HepG2 (cell line): ENCODE measurements at regions not wholly inside any gene's neighbourhood (a gene's known extent, or its start where the extent isn't known, plus 50 kb on each side); places are given as distances from the start of the nearest gene placed in this dataset.

Experiments used
- ATAC-seq: fragments of 200-7000 bp; cut with Tn5 transposase; 3 replicates; pipeline ENCODE4 v1.9.1; 2020; ENCODE audit warnings: mild to moderate bottlenecking, moderate library complexity
- BruUV-seq: library from RNA; stranded (reverse); fragments of 400-500 nt; replicated peaks from 2 replicates; lab custom pipeline; 2021; lab: Mats Ljungman, UMichigan
- CTCF ChIA-PET: fragments of 300-600 bp; formaldehyde crosslinking; extraction: SDS; loops from one replicate; lab custom pipeline; 2021; ENCODE audit warnings: low total read pairs, inconsistent platforms, low intra/inter-chr PET ratio; lab: Yijun Ruan, JAX
- POLR2A ChIA-PET: fragments of 350-600 bp; sonication (Branson Sonifier 250); formaldehyde crosslinking; loops from one replicate; lab custom pipeline; 2020; ENCODE audit warnings: antibody characterized with exemption, inconsistent platforms; lab: Yijun Ruan, JAX
- DNase-seq: peaks from one replicate; pipeline ENCODE4 v3.0.0-alpha.2; 2015; ENCODE audit warnings: low spot score
- FAIRE-seq: peaks from 3 replicates; lab custom pipeline; 2011; peaks lifted over from hg19 to GRCh38; lab: Jason Lieb, UNC
- H2AFZ ChIP-seq: one replicate; pipeline ENCODE4 v1.6.1; 2011; ENCODE audit warnings: low read length, inconsistent platforms
- H3K27ac ChIP-seq: fragments of 300-600 bp; 3 replicates; pipeline ENCODE4 v1.8.0; 2011; ENCODE audit warnings: mixed run types, mild to moderate bottlenecking, mixed read lengths, low read length, inconsistent platforms; ENCODE audit not compliant: insufficient read depth; ENCODE audit errors: extremely low read length
- H3K27me3 ChIP-seq, 2 experiments: fragments of 200-600 bp in 1 of 2; 2 replicates in 1 of 2; 3 replicates in 1 of 2; pipeline versions ENCODE4 v1.6.0 to v1.8.0; 2011; ENCODE audit warnings: low read length in 2 of 2, mild to moderate bottlenecking in 2 of 2, moderate library complexity in 2 of 2, inconsistent platforms in 1 of 2; ENCODE audit not compliant: insufficient read depth in 2 of 2, control insufficient read depth in 1 of 2
- H3K36me3 ChIP-seq, 2 experiments: fragments of 200-600 bp in 1 of 2; replicated peaks in 1 of 2; 2 replicates in 1 of 2; 3 replicates in 1 of 2; pipeline versions ENCODE4 v1.5.1 to v1.8.0; 2011; ENCODE audit warnings: low read length in 2 of 2, inconsistent platforms in 1 of 2; ENCODE audit not compliant: insufficient read depth in 2 of 2, control insufficient read depth in 1 of 2
- H3K4me1 ChIP-seq: 2 replicates; pipeline ENCODE4 v1.5.1; 2012; ENCODE audit warnings: low read length, inconsistent platforms; ENCODE audit not compliant: insufficient read depth
- H3K4me2 ChIP-seq: 2 replicates; pipeline ENCODE4 v1.6.0; 2011; ENCODE audit warnings: low read depth, low read length, inconsistent platforms
- H3K4me3 ChIP-seq, 3 experiments: fragments of 200-600 bp in 1 of 3; sonication (generic), shearing (Covaris generic) in 1 of 3; replicated peaks in 1 of 3; 2 replicates each; pipeline ENCODE4 v1.5.1; 2011 to 2016; ENCODE audit warnings: low read length in 3 of 3, inconsistent platforms in 2 of 3, low read depth in 2 of 3, mild to moderate bottlenecking in 2 of 3, control low read depth in 1 of 3, mixed read lengths in 1 of 3; ENCODE audit not compliant: insufficient read depth in 1 of 3
- H3K79me2 ChIP-seq: one replicate; pipeline ENCODE4 v1.6.1; 2011; ENCODE audit warnings: low read length, inconsistent platforms; ENCODE audit not compliant: insufficient read depth
- H3K9ac ChIP-seq: 2 replicates; pipeline ENCODE4 v1.6.0; 2011; ENCODE audit warnings: mild to moderate bottlenecking, low read depth, low read length, inconsistent platforms; ENCODE audit not compliant: insufficient read depth
- H3K9me3 ChIP-seq: 2 replicates; pipeline ENCODE4 v1.5.1; 2012; ENCODE audit warnings: mild to moderate bottlenecking, low read length
- H4K20me1 ChIP-seq: 2 replicates; pipeline ENCODE4 v1.6.0; 2011; ENCODE audit warnings: inconsistent platforms, mild to moderate bottlenecking, low read length, moderate library complexity; ENCODE audit not compliant: insufficient read depth
- CSRNP1 ChIP-seq: sonication (generic); formaldehyde crosslinking; IDR thresholded peaks from 2 replicates; pipeline ENCODE4 v1.8.1; 2023; ENCODE audit warnings: mild to moderate bottlenecking, missing genetic modification reagents
- FOXA1 ChIP-seq, 2 experiments: fragments of 450-650 bp in 1 of 2; sonication (generic) in 1 of 2; formaldehyde crosslinking in 1 of 2; IDR thresholded peaks; 2 replicates each; pipeline versions ENCODE4 v1.4.0 to v1.6.1; 2016 to 2020; ENCODE audit warnings: missing genetic modification reagents in 1 of 2
- NONO ChIP-seq, 2 experiments: fragments of 450-650 bp in 1 of 2; sonication (generic) in 1 of 2; formaldehyde crosslinking in 1 of 2; IDR thresholded peaks in 1 of 2; conservative IDR thresholded peaks in 1 of 2; 2 replicates each; pipeline versions ENCODE4 v1.6.1 to v1.8.0; 2017 to 2022; ENCODE audit warnings: mild to moderate bottlenecking in 1 of 2, missing genetic modification reagents in 1 of 2, moderate library complexity in 1 of 2
- NR1H2 ChIP-seq: sonication (generic); formaldehyde crosslinking; IDR thresholded peaks from 2 replicates; pipeline ENCODE4 v1.8.1; 2022; ENCODE audit warnings: low read depth, missing genetic modification reagents, borderline replicate concordance
- POLR2G ChIP-seq: fragments of 200-400 bp; formaldehyde crosslinking; IDR thresholded peaks from 2 replicates; pipeline ENCODE4 v1.6.1; 2018; ENCODE audit warnings: mild to moderate bottlenecking, low read depth, low read length, moderate library complexity
- RARA ChIP-seq: IDR thresholded peaks from 2 replicates; pipeline ENCODE4 v1.6.1; 2016; ENCODE audit warnings: missing genetic modification reagents, missing compliant biosample characterization
- SAFB2 ChIP-seq: sonication (generic); formaldehyde crosslinking; IDR thresholded peaks from 2 replicates; pipeline ENCODE4 v1.5.1; 2020; ENCODE audit warnings: missing genetic modification reagents, low read depth, mild to moderate bottlenecking, borderline replicate concordance
- SP5 ChIP-seq: IDR thresholded peaks from 2 replicates; pipeline ENCODE4 v1.6.1; 2016; ENCODE audit warnings: low read depth, borderline replicate concordance
- SYNCRIP ChIP-seq: fragments of 200-400 bp; formaldehyde crosslinking; IDR thresholded peaks from 2 replicates; pipeline ENCODE4 v1.6.1; 2018; ENCODE audit warnings: mild to moderate bottlenecking, low read depth, low read length; ENCODE audit not compliant: insufficient read depth
- ZFP1 ChIP-seq: IDR thresholded peaks from 2 replicates; pipeline ENCODE4 v1.6.1; 2016
- ZNF577 ChIP-seq: sonication (generic); formaldehyde crosslinking; IDR thresholded peaks from 2 replicates; pipeline ENCODE4 v1.4.0; 2020; ENCODE audit warnings: mild to moderate bottlenecking, low read depth, missing genetic modification reagents, borderline replicate concordance
- ZNF841 ChIP-seq: sonication (generic); formaldehyde crosslinking; IDR thresholded peaks from 2 replicates; pipeline ENCODE4 v1.8.1; 2023; ENCODE audit warnings: missing genetic modification reagents, borderline replicate concordance
- WGBS: methylation state at CpG from one replicate; pipeline ENCODE4 v1.1.6; 2017; ENCODE audit warnings: low lambda C conversion rate; 5-methylcytosine and 5-hydroxymethylcytosine counted together
- in situ Hi-C: cut with HindIII; loops from 2 replicates; pipeline ENCODE4 v1.10.0; 2017; ENCODE audit warnings: low pct_unique_long_range_greater_than_20kb; ENCODE audit not compliant: extremely low pct_ligation_motif_present
- intact Hi-C: fragments of 100-400 bp; cut with micrococcal nuclease; formaldehyde crosslinking; loops from one replicate; pipeline ENCODE4 v1.10.0; 2022; ENCODE audit not compliant: unreplicated experiment
- TF ChIP-seq, protein P1 (sequence below): sonication (generic); formaldehyde crosslinking; IDR thresholded peaks from 2 replicates; pipeline ENCODE4 v1.5.1; 2020; ENCODE audit warnings: mild to moderate bottlenecking, missing genetic modification reagents
- TF ChIP-seq, protein P2 (sequence below): sonication (generic); formaldehyde crosslinking; IDR thresholded peaks from 2 replicates; pipeline ENCODE4 v1.4.0; 2020; ENCODE audit warnings: missing genetic modification reagents, borderline replicate concordance

DNA sequence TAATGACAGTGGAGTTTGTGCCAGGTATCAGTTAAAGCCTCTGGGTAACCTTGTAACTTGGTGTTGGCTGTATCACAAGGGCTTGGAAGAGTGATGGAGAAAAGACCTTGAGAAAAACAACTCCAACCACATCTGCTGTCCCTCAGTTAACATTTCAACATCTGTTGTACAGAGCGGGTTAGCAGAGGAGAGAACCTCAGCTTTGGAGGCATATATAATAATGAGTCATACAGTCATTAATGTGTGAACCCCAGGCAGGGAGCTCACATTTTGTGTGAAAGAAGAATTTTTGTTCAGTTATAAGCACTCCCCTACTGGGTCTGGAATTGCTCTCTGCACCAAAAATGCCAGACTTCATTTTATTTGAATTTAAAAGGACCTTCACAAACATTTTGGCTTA is 439.5 kb downstream of the PDCD6IP start (continued):
- TF ChIP-seq, protein P1, sequence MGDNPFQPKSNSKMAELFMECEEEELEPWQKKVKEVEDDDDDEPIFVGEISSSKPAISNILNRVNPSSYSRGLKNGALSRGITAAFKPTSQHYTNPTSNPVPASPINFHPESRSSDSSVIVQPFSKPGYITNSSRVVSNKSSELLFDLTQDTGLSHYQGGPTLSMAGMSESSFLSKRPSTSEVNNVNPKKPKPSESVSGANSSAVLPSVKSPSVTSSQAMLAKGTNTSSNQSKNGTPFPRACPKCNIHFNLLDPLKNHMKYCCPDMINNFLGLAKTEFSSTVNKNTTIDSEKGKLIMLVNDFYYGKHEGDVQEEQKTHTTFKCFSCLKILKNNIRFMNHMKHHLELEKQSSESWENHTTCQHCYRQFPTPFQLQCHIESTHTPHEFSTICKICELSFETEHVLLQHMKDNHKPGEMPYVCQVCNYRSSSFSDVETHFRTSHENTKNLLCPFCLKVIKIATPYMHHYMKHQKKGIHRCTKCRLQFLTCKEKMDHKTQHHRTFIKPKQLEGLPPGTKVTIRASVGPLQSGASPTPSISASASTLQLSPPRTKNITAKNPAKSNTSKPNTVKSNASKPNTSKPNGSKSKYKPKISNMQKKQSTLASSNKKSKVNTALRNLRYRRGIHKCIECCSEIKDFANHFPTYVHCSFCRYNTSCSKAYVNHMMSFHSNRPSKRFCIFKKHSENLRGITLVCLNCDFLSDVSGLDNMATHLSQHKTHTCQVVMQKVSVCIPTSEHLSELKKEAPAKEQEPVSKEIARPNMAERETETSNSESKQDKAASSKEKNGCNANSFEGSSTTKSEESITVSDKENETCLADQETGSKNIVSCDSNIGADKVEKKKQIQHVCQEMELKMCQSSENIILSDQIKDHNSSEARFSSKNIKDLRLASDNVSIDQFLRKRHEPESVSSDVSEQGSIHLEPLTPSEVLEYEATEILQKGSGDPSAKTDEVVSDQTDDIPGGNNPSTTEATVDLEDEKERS (CRISPR knock-in tag), result no peak

- Histone ChIP-seq H3K9ac (no peak overlapping the region), H4K20me1 (no peaks in the 10 kb centered on the region), H3K27me3 (no peaks in the 10 kb centered on the region; a peak in 1 of 5 replicates), H3K4me2 (no peak overlapping the region), H3K27ac (no peak overlapping the region), H3K9me3 (no peaks in the 10 kb centered on the region), H3K79me2 (no peaks in the 10 kb centered on the region), H3K4me1 (no peaks in the 10 kb centered on the region), H2AFZ (no peak overlapping the region), H3K4me3 (no peak overlapping the region), H3K36me3 (no peaks in the 10 kb centered on the region)
- DNase-seq, result no peak
- WGBS, result 6% methylated on average over 1 of the region's 1 CpG
- BruUV-seq, result no TSS peak
- ATAC-seq, result no peak
- FAIRE-seq, result no peak
- intact Hi-C loops, result no loop called here
- POLR2A ChIA-PET, result no interaction called here
- CTCF ChIA-PET, result no interaction called here
- in situ Hi-C loops, result no loop called here
- TF ChIP-seq SYNCRIP (no peak), POLR2G (no peak), ZFP1 (CRISPR knock-in tag) (no peak), NR1H2 (CRISPR knock-in tag) (no peak), NONO (IDR thresholded peaks at IDR 0.05) (no peak), NONO (CRISPR knock-in tag; conservative IDR thresholded peaks at IDR 0.05) (no peak), ZNF577 (CRISPR knock-in tag) (no peak), SAFB2 (CRISPR knock-in tag) (no peak), RARA (CRISPR knock-in tag) (no peak), ZNF841 (CRISPR knock-in tag) (no peak), FOXA1 (IDR thresholded peaks at IDR 0.05) (no peak), FOXA1 (CRISPR knock-in tag; IDR thresholded peaks at IDR 0.05) (no peak), SP5 (CRISPR knock-in tag) (no peak), CSRNP1 (no peak)
- TF ChIP-seq, protein P2, sequence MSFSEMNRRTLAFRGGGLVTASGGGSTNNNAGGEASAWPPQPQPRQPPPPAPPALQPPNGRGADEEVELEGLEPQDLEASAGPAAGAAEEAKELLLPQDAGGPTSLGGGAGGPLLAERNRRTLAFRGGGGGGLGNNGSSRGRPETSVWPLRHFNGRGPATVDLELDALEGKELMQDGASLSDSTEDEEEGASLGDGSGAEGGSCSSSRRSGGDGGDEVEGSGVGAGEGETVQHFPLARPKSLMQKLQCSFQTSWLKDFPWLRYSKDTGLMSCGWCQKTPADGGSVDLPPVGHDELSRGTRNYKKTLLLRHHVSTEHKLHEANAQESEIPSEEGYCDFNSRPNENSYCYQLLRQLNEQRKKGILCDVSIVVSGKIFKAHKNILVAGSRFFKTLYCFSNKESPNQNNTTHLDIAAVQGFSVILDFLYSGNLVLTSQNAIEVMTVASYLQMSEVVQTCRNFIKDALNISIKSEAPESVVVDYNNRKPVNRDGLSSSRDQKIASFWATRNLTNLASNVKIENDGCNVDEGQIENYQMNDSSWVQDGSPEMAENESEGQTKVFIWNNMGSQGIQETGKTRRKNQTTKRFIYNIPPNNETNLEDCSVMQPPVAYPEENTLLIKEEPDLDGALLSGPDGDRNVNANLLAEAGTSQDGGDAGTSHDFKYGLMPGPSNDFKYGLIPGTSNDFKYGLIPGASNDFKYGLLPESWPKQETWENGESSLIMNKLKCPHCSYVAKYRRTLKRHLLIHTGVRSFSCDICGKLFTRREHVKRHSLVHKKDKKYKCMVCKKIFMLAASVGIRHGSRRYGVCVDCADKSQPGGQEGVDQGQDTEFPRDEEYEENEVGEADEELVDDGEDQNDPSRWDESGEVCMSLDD (CRISPR knock-in tag), result no peak
These were observed 440.0 kb downstream of the PDCD6IP start for GRCh38 chr3:34238407-34238806.
